HK-2 (cell line): ENCODE measurements at regions not wholly inside any gene's neighbourhood (a gene's known extent, or its start where the extent isn't known, plus 50 kb on each side); places are given as distances from the start of the nearest gene placed in this dataset.
"Not testable (repeated sequence)": the region's sequence is repeated elsewhere in the genome, so short reads cannot be mapped to it uniquely, and the experiment has no call there.

Experiments
- DNase-seq: peaks from one replicate; pipeline ENCODE4 v3.0.0-alpha.2; 2018; ENCODE audit not compliant: unreplicated experiment

- DNase-seq, result not testable (repeated sequence)
Observed at GRCh38 chr7:6990426-6991152, 164.5 kb upstream of the CCZ1B start.

- peak; percentile 11 for DNase-seq
Observed at GRCh38 chr7:6991169-6991611, 165.1 kb upstream of the CCZ1B start.

GRCh38 chr7:6991686-6992085, 165.6 kb upstream of the CCZ1B start:
- DNase-seq, result not testable (repeated sequence)

- DNase-seq, result not testable (repeated sequence)
Observed at GRCh38 chr7:6992133-6992532, 166.1 kb upstream of the CCZ1B start.

GRCh38 chr7:6995026-6995425, 169.0 kb upstream of the CCZ1B start:
- DNase-seq, result not testable (repeated sequence)

GRCh38 chr7:6995493-6996289, 169.6 kb upstream of the CCZ1B start:
- DNase-seq, result not testable (repeated sequence)

- not testable (repeated sequence) for DNase-seq
Observed at GRCh38 chr7:6999067-6999666, 173.1 kb upstream of the CCZ1B start.

GRCh38 chr7:7002418-7003062, 176.5 kb upstream of the CCZ1B start:
- DNase-seq, result no peak

GRCh38 chr7:7005303-7005702, 177.0 kb upstream of the C1GALT1 start:
- no peak for DNase-seq

- DNase-seq, result not testable (repeated sequence)
Observed at GRCh38 chr7:7005949-7006348, 176.4 kb upstream of the C1GALT1 start.

- not testable (repeated sequence) for DNase-seq
Observed at GRCh38 chr7:7011241-7011640, 171.1 kb upstream of the C1GALT1 start.

GRCh38 chr7:7011751-7012150, 170.6 kb upstream of the C1GALT1 start:
- not testable (repeated sequence) for DNase-seq

GRCh38 chr7:7014827-7015595, 167.3 kb upstream of the C1GALT1 start:
- no peak for DNase-seq

- no peak for DNase-seq
Observed at GRCh38 chr7:7017707-7018280, 164.6 kb upstream of the C1GALT1 start.

GRCh38 chr7:7018290-7018689, 164.1 kb upstream of the C1GALT1 start:
- no peak for DNase-seq

- no peak for DNase-seq
Observed at GRCh38 chr7:7032221-7032620, 150.1 kb upstream of the C1GALT1 start.

- DNase-seq, result no peak
Observed at GRCh38 chr7:7035851-7036250, 146.5 kb upstream of the C1GALT1 start.

GRCh38 chr7:7042286-7042893, 140.0 kb upstream of the C1GALT1 start:
- DNase-seq, result not testable (repeated sequence)

GRCh38 chr7:7044806-7045205, 137.5 kb upstream of the C1GALT1 start:
- DNase-seq, result no peak

GRCh38 chr7:7048213-7048612, 134.1 kb upstream of the C1GALT1 start:
- DNase-seq, result no peak
